Neuron (in vitro differentiated cells): ENCODE measurements at regions not wholly inside any gene's neighbourhood (a gene's known extent, or its start where the extent isn't known, plus 50 kb on each side); places are given as distances from the start of the nearest gene placed in this dataset.
"Not testable (repeated sequence)": the region's sequence is repeated elsewhere in the genome, so short reads cannot be mapped to it uniquely, and the experiment has no call there.

Experiments
- H2AFZ ChIP-seq: one replicate; pipeline ENCODE4 v1.6.1; 2013; ENCODE audit warnings: low read depth, mild to moderate bottlenecking, inconsistent platforms, low read length, moderate library complexity
- H3K27me3 ChIP-seq: one replicate; pipeline ENCODE4 v1.6.1; 2013; ENCODE audit warnings: low read length; ENCODE audit not compliant: insufficient read depth
- H3K36me3 ChIP-seq: one replicate; pipeline ENCODE4 v1.6.1; 2013; ENCODE audit warnings: low read length; ENCODE audit not compliant: insufficient read depth
- H3K4me1 ChIP-seq: one replicate; pipeline ENCODE4 v1.6.1; 2013; ENCODE audit warnings: low read length; ENCODE audit not compliant: insufficient read depth
- H3K4me3 ChIP-seq: 2 replicates; pipeline ENCODE4 v1.5.1; 2013; ENCODE audit warnings: mild to moderate bottlenecking, low read length, moderate library complexity
- H3K9me3 ChIP-seq: one replicate; pipeline ENCODE4 v1.6.1; 2013; ENCODE audit warnings: low read length

GRCh38 chr21:15932726-15933125, 202.9 kb downstream of the USP25 start:
- H3K4me3 ChIP-seq, result no peak overlapping the region
- no peak overlapping the region for H2AFZ ChIP-seq
- no peaks in the 10 kb centered on the region for H3K27me3 ChIP-seq
- H3K4me1 ChIP-seq, result no peaks in the 10 kb centered on the region
- H3K36me3 ChIP-seq, result no peaks in the 10 kb centered on the region
- H3K9me3 ChIP-seq, result no peaks in the 10 kb centered on the region

GRCh38 chr21:15935530-15935929, 205.7 kb downstream of the USP25 start:
- no peaks in the 10 kb centered on the region for H3K9me3 ChIP-seq
- H2AFZ ChIP-seq, result no peak overlapping the region
- no peaks in the 10 kb centered on the region for H3K36me3 ChIP-seq
- no peak overlapping the region for H3K4me3 ChIP-seq
- H3K27me3 ChIP-seq, result no peaks in the 10 kb centered on the region
- no peaks in the 10 kb centered on the region for H3K4me1 ChIP-seq

GRCh38 chr21:15943009-15943666, 213.4 kb downstream of the USP25 start:
- H3K9me3 ChIP-seq, result no peaks in the 10 kb centered on the region
- H2AFZ ChIP-seq, result no peak overlapping the region
- H3K4me3 ChIP-seq, result no peak overlapping the region
- H3K4me1 ChIP-seq, result peaks cover 14% of the 10 kb centered on the region
- no peaks in the 10 kb centered on the region for H3K36me3 ChIP-seq
- no peaks in the 10 kb centered on the region for H3K27me3 ChIP-seq

GRCh38 chr21:15947677-15948076, 217.9 kb downstream of the USP25 start:
- Histone ChIP-seq H3K9me3 (no peaks in the 10 kb centered on the region), H3K4me1 (peaks cover 14% of the 10 kb centered on the region), H3K27me3 (no peaks in the 10 kb centered on the region), H3K4me3 (peak overlapping the region; percentile 6), H2AFZ (no peak overlapping the region), H3K36me3 (no peaks in the 10 kb centered on the region)

GRCh38 chr21:15953551-15954116, 223.9 kb downstream of the USP25 start:
- Histone ChIP-seq H3K4me1 (no peaks in the 10 kb centered on the region), H3K36me3 (no peaks in the 10 kb centered on the region), H3K9me3 (peaks cover 1% of the 10 kb centered on the region), H2AFZ (no peak overlapping the region), H3K27me3 (no peaks in the 10 kb centered on the region), H3K4me3 (no peak overlapping the region)

GRCh38 chr21:15964236-15964855, 234.6 kb downstream of the USP25 start:
- Histone ChIP-seq H2AFZ (no peak overlapping the region), H3K9me3 (no peaks in the 10 kb centered on the region), H3K4me3 (no peak overlapping the region), H3K36me3 (no peaks in the 10 kb centered on the region), H3K27me3 (no peaks in the 10 kb centered on the region), H3K4me1 (no peaks in the 10 kb centered on the region)

- no peaks in the 10 kb centered on the region for H3K4me1 ChIP-seq
- no peaks in the 10 kb centered on the region for H3K27me3 ChIP-seq
Observed at GRCh38 chr21:15966231-15966630, 236.4 kb downstream of the USP25 start.

GRCh38 chr21:15966651-15967050, 236.9 kb downstream of the USP25 start:
- Histone ChIP-seq H3K27me3 (no peaks in the 10 kb centered on the region), H3K36me3 (no peaks in the 10 kb centered on the region)

More at GRCh38 chr21:15966231-15966630, 236.4 kb downstream of the USP25 start:
- Histone ChIP-seq H3K9me3 (no peaks in the 10 kb centered on the region), H3K36me3 (no peaks in the 10 kb centered on the region), H2AFZ (no peak overlapping the region), H3K4me3 (no peak overlapping the region)

GRCh38 chr21:15967661-15968060, 237.9 kb downstream of the USP25 start:
- H3K9me3 ChIP-seq, result no peaks in the 10 kb centered on the region
- no peaks in the 10 kb centered on the region for H3K36me3 ChIP-seq
- H2AFZ ChIP-seq, result no peak overlapping the region
- no peaks in the 10 kb centered on the region for H3K27me3 ChIP-seq
- no peak overlapping the region for H3K4me3 ChIP-seq
- H3K4me1 ChIP-seq, result no peaks in the 10 kb centered on the region

More at GRCh38 chr21:15966651-15967050, 236.9 kb downstream of the USP25 start:
- Histone ChIP-seq H3K4me3 (no peak overlapping the region), H3K9me3 (no peaks in the 10 kb centered on the region), H2AFZ (no peak overlapping the region), H3K4me1 (no peaks in the 10 kb centered on the region)

GRCh38 chr21:15968776-15969310, 239.1 kb downstream of the USP25 start:
- no peaks in the 10 kb centered on the region for H3K27me3 ChIP-seq
- H3K4me1 ChIP-seq, result no peaks in the 10 kb centered on the region
- H3K9me3 ChIP-seq, result no peaks in the 10 kb centered on the region
- H3K4me3 ChIP-seq, result no peak overlapping the region
- H2AFZ ChIP-seq, result no peak overlapping the region
- no peaks in the 10 kb centered on the region for H3K36me3 ChIP-seq

GRCh38 chr21:15976807-15977206, 247.0 kb downstream of the USP25 start:
- H3K4me3 ChIP-seq, result no peak overlapping the region
- H3K4me1 ChIP-seq, result no peaks in the 10 kb centered on the region
- H3K9me3 ChIP-seq, result no peaks in the 10 kb centered on the region
- no peak overlapping the region for H2AFZ ChIP-seq
- no peaks in the 10 kb centered on the region for H3K27me3 ChIP-seq
- H3K36me3 ChIP-seq, result no peaks in the 10 kb centered on the region

GRCh38 chr21:15978215-15978738, 248.5 kb downstream of the USP25 start:
- Histone ChIP-seq H3K36me3 (no peaks in the 10 kb centered on the region), H3K9me3 (no peaks in the 10 kb centered on the region), H3K27me3 (no peaks in the 10 kb centered on the region), H2AFZ (no peak overlapping the region), H3K4me3 (no peak overlapping the region), H3K4me1 (no peaks in the 10 kb centered on the region)

GRCh38 chr21:15979493-15979892, 249.7 kb downstream of the USP25 start:
- H3K4me3 ChIP-seq, H3K4me1 ChIP-seq, H3K27me3 ChIP-seq, H3K9me3 ChIP-seq, H3K36me3 ChIP-seq, H2AFZ ChIP-seq: not testable (repeated sequence)
